Renal pelvis (tissue), 1 donor: ENCODE measurements at regions not wholly inside any gene's neighbourhood (a gene's known extent, or its start where the extent isn't known, plus 50 kb on each side); places are given as distances from the start of the nearest gene placed in this dataset.

ENCODE experiments used
- DNase-seq: peaks from one replicate; pipeline ENCODE4 v3.0.0-alpha.2; 2013

GRCh38 chr20:17017232-17017631 lies 209.6 kb upstream of the PCSK2 start:
- DNase-seq, result no peak

GRCh38 chr20:17021481-17021880 lies 205.4 kb upstream of the PCSK2 start:
- no peak for DNase-seq

DNA sequence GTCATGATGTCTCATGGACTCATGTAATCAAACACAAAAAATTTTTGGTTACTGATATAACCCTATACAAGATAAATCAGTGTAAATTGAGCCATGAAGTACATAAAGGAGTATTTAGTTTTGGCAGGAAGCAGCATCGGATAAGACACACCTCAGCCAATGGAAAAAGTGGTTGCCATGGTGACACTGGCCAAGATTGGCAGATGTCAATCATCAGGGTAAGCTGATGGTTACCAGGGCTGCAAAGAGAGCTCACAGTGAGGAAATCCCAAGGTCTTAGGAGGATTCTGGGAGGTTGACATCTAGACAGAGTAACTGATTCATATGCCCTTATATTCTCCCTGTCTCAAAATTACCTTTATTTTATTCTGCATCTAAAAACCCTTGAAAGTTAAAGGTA lies 203.8 kb upstream of the PCSK2 start:
- no peak for DNase-seq

DNA sequence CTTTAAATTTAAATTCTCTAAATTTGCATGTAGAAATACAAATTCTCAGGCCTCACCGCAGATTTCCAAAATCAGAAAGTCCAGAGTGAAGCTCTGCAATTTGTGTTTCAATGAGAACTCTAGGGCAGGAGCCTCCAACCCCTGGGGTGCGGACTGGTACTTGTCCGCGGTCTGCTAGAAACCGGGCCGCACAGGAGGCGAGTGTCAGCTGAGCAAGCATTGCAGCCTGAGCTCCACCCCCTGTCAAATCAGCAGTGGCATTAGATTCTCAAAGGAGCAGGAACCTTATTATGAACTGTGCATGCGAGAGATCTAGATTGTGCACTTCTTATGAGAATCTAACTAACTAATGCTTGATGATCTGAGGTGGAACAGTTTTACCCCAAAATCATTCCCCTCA lies 203.0 kb upstream of the PCSK2 start:
- no peak for DNase-seq

- no peak for DNase-seq
These were observed 202.2 kb upstream of the PCSK2 start for GRCh38 chr20:17024513-17025119.

GRCh38 chr20:17026346-17026745 lies 200.5 kb upstream of the PCSK2 start:
- DNase-seq, result no peak

DNA sequence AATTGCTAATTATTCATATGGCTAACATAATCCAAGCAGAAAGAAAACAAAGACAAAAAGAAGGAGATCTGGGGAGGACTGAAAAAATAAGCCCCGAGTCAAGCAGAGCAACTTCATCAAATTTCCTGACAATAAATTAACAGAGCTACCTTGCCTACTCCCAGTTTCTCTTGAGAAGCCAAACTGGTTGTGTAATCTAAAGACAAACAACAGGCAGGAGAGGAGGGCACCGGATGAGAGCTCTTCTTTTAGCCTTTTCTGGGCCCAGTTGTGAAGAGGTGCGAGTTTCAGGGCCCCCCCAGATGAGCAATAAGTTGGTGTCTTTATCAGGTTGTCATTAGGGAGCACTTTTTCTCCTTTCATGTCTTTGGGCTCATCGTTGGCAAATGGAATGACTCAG lies 197.1 kb upstream of the PCSK2 start:
- DNase-seq, result no peak

GRCh38 chr20:17036541-17036940 lies 190.3 kb upstream of the PCSK2 start:
- no peak for DNase-seq

DNA sequence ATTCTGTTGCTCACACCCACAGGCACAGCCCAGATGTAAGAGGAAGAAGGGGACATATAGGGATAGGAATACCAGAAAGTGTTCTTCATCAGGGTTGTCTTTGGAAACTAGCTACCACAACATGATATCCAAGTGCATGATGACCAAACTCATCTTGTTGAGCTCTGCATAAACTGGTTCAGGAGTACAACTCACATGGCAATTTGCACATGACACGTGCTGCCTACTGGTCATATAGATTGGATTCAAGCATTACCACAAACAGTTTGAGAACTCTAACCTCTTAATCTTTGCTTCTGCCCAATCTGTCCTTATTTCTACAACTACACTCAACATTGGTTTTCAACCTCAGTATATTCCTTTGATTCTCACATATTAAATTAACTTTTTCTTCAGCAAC lies 184.7 kb upstream of the PCSK2 start:
- DNase-seq, result no peak

DNA sequence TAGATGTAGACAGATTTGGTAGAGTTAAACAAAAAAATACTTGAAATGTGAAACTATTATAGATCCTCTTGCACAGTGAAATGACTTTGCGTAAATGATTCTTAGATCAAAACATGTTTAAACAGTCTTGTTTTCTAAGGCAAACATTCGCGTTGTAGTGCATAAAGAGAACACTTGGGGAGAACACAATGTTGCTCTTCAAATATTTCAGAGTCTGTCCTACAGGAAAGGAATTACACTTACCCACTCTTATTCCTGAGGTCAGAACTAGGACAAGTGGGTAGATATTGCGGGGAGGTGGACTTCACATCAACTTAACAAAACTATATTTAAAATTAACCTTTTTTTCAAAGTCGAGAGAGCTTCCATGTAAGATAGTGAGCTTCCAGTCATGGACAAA lies 183.5 kb upstream of the PCSK2 start:
- DNase-seq, result no peak

- no peak for DNase-seq
These were observed 181.9 kb upstream of the PCSK2 start for GRCh38 chr20:17044891-17045290.

DNA sequence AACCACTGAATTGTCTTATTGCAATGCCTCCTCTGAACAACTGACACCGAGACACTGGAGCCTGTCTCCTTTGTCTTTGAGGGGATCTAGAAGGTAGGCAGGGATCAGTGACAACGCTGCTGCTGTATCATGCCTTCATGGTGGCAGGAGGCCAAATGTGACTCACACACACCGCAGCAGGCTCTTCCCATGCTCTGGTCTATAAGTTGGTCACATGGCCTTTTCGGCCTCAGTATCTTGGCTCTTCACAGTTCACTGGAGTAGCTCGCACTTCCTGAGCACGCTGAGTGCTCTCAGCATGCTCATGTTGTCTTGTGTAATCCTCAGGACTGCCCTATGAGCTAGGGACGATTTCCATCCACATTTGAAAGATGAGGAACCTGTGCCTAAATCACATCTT lies 167.4 kb upstream of the PCSK2 start:
- no peak for DNase-seq

- no peak for DNase-seq
These were observed 165.1 kb upstream of the PCSK2 start for GRCh38 chr20:17061715-17062114.

DNA sequence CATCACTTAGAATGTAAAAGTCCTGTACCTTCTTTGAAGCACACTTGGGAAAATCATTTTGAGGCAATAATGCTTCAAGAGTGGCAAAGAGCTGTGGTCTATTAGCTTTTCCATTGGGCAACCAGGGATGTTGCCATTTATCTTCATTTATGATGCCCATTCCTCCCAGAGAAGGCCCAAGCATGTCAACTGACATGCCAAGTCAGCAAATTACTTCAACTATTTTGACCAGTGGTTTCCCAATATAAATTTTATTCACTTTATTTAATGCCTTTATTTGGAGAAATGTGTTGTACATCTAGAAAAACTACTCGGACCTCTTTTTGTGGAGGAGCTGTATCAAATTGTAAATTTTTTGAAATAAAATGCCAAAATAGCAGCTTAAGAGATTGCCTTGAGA lies 164.1 kb upstream of the PCSK2 start:
- DNase-seq, result no peak

DNA sequence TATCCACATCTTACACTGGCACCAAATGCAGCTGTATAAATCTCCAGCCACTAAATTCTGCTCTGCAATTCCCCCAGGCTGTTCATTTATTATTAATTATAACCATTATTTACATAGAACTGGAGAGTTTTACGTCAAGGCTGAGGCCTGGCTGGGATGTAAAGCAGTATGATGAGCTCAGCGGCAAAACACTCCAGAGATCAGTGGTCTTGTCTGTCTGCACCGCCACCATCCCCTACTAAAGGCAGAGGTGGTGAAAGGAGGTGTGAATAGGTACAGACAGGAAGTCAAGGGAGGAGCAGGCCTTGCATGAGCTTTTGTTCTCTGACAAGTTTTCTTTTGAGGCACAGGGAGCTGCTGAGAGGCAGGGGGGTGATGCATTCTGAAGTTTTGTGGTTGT lies 159.9 kb upstream of the PCSK2 start:
- no peak for DNase-seq

DNA sequence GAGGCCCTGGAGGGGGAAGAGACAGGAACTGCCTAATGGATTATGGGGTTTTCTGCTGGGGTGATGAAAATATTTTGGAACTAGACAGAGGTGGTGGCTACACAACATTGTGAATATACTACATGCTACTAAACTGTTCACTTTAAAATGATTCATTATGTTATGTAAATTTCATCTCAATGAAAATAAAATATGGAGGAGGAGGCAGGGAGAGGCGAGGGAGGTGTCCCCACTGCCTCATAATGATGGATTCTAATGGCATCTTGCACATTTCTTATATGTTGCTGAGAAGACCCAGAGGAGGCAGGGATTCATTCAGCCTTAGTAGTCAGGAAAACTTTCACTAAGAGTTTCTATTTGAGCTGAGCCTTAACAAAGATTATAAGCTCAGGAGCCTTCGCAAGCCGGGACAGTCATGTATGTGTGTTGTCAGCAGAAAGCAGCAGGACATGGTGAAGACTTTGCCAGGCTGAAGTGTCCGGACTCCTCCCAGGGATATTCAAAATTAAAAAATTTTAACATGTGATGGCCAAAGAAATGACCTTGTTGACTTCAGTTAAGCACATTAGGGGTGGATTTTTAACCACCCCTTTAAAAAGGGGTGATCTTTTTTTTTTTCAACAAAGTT lies 158.6 kb upstream of the PCSK2 start:
- no peak for DNase-seq

DNA sequence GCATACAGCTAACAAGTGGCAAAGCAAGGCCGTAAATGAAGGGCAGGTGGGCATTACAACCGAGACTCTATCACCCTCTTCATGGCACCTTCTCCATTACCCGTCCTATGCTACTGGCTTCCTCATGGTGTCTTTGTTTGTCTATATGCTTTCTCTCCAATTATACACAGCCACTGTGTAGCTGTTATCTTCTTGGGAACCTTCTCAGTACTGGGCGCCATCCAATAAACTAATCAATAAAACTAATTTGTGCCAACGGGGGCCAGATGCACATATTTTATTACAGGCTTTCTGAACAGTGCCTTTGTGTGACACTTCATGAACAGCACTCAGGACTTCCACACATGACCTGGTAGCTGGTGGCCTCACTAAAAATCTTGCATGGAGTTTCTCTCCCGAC lies 149.8 kb upstream of the PCSK2 start:
- no peak for DNase-seq

DNA sequence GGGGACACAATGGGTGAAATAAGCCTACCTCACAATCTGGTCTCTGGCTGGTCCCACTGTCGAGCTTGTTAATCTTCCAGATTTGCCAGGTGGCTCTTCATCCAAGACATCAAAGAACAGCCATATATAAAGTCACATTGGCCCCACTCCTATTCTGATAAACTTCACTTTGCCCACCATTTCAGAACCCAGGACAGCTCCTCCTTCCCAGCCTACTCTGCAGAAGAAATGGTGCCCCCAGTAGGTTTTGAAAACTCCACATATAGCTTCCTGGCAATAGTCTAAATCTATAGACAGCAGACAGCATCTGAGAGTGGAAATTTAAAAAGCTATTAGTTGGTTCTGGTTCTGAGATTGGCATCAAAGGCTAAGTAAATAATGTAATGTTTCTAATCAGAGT lies 143.1 kb upstream of the PCSK2 start:
- DNase-seq, result peak; percentile 23

DNA sequence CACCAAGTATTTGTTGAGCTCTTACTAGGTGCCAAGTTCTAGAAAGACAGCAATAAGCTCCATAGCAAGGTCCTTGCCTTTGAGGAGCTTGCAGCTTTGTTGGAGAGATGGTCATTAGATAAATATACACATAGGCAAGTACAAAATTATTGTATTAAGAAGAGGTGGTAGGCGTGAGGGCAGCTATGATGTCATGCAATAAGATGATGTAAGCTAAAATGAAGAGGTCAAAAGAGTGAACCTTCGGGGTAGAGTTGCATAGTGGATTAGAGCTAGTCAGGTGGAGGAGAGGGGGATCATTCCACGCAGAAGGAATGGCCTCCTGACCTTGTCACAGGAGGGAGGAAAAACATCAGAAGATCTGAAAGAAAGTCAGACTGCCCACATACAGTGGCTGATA lies 141.9 kb upstream of the PCSK2 start:
- DNase-seq, result no peak

DNA sequence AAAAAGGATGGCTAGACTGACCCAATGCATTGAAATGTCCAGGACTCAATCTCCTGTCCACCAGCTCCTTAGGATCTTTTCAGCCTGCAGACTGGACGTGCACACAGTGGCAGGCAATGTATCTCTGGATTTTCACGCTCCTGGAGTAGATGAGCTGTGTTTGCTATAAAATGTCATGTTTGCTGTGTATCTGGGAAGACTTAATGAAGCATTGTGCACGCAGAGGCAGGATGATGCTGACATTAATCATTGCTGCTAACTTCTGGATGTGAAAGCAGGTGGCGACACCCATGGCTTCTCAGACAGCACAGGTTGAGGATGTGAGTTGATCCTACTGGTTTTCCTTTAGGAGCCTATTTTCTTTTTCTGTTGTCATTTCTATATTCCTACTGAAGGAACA lies 133.1 kb upstream of the PCSK2 start:
- no peak for DNase-seq

- no peak for DNase-seq
These were observed 129.2 kb upstream of the PCSK2 start for GRCh38 chr20:17097603-17098002.

- DNase-seq, result no peak
These were observed 126.3 kb upstream of the PCSK2 start for GRCh38 chr20:17100506-17100905.

DNA sequence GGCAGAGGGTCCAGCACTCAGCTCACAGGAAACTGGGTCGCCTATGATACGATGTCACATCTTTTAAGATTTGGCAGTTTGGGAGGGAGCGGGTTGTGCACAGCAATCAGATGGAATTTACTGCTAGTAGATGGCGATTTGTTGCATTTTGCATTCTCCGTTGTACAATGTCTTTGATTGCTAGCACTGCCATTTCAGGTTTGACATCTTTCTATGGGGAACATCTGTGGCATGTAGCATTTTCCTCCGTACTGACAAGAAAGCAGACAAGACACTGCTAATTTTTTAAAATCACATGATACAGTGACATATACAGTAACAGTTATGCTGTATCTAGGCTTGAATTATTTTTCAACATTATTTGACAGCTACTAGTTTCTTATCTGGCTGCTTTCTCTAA lies 119.7 kb upstream of the PCSK2 start:
- no peak for DNase-seq

GRCh38 chr20:17108896-17109295 lies 117.9 kb upstream of the PCSK2 start:
- no peak for DNase-seq
